ENCODE measurements at regions not wholly inside any gene's neighbourhood (a gene's known extent, or its start where the extent isn't known, plus 50 kb on each side); places are given as distances from the start of the nearest gene placed in this dataset.

DNA sequence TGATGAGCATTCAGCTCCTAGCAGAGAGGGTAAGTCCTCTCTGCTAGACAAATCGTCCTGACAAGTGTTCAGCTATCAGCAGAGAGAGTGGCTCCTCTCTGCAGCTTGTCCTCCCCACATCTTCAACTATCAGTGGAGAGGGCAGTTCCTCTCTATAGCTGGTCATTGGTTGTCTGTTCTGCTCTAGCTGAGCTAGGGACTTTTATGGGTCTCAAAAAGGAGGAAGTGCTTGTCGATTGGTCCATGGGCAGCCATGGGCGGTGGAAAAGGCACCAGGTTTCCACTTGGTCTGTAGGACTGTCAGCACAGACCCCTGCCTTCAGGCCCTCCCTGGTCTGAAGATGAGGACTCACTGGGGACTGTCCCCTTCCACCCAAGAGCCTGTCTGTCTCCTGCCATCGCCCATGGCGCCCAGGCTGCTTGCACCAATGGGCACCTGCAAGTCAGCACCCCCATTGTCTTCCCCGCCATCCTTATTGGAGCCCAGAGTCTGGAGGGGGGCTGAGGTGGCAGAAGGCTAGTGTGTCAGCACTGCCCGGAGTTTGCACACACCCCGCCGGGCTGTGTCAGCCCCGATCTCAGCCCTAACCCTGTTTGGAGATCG is 264.7 kb downstream of the ZBBX start:
- peak overlapping the region; percentile 52 for H3K23ac ChIP-seq (ENCODE audit: low read depth, low read length, poor library complexity)
- no peak overlapping the region for H3K27ac ChIP-seq (replicated peaks; ENCODE audit: low read length)
- H3K4me3 ChIP-seq (ENCODE audit: low read length in 2 of 2), result no peak overlapping the region
- no CpG with 5 or more reads among the region's 11 CpGs for WGBS, 2 donors (ENCODE audit: extremely low coverage in 2 of 2, insufficient read length in 2 of 2, insufficient replicate concordance in 1 of 2)
- H2BK5ac ChIP-seq (ENCODE audit: low read length), result no peak overlapping the region
- H4K8ac ChIP-seq (ENCODE audit: low read depth, low read length), result no peak overlapping the region
- peak overlapping the region; percentile 65 for H2BK15ac ChIP-seq (ENCODE audit: low read length)
- no peaks in the 10 kb centered on the region for H3K36me3 ChIP-seq (replicated peaks in 1 of 2; ENCODE audit: control insufficient read depth in 2 of 2, insufficient read depth in 2 of 2, low read length in 2 of 2)
- no peak overlapping the region for H3K4ac ChIP-seq (ENCODE audit: low read length)
- no peak overlapping the region for H3K14ac ChIP-seq (ENCODE audit: low read length)
- peak overlapping the region; percentile 1 for H2AFZ ChIP-seq (ENCODE audit: low read length)
- no peak overlapping the region for H3K4me2 ChIP-seq (ENCODE audit: insufficient read depth, low read length, poor library complexity, severe bottlenecking)
- H2BK120ac ChIP-seq (ENCODE audit: low read depth, low read length), result no peak overlapping the region
- no peak overlapping the region for H4K91ac ChIP-seq (ENCODE audit: low read depth, low read length, poor library complexity)
- no peak for DNase-seq (ENCODE audit: low spot score)
- H2AK5ac ChIP-seq (ENCODE audit: low read depth, low read length), result no peak overlapping the region
- no peaks in the 10 kb centered on the region for H3K79me1 ChIP-seq (ENCODE audit: low read depth, low read length)
- H3K9ac ChIP-seq (ENCODE audit: low read depth, low read length, poor library complexity), result no peak overlapping the region
- H3K9me3 ChIP-seq (replicated peaks in 1 of 2; ENCODE audit: control insufficient read depth in 2 of 2, insufficient read depth in 1 of 2, low read depth in 1 of 2, low read length in 2 of 2), result no peaks in the 10 kb centered on the region
- no peak overlapping the region for H2BK12ac ChIP-seq (ENCODE audit: low read length)
- H3K27me3 ChIP-seq (ENCODE audit: control insufficient read depth in 3 of 3, insufficient read depth in 3 of 3, low read depth in 1 of 3, low read length in 3 of 3), result no peaks in the 10 kb centered on the region
- H3K18ac ChIP-seq (ENCODE audit: low read length), result peak overlapping the region; percentile 31
- H3K4me1 ChIP-seq (ENCODE audit: control insufficient read depth in 2 of 2, insufficient read depth in 1 of 2, low read depth in 1 of 2, low read length in 2 of 2), result peaks cover 4 to 7% of the 10 kb centered on the region in 2 donors

DNA sequence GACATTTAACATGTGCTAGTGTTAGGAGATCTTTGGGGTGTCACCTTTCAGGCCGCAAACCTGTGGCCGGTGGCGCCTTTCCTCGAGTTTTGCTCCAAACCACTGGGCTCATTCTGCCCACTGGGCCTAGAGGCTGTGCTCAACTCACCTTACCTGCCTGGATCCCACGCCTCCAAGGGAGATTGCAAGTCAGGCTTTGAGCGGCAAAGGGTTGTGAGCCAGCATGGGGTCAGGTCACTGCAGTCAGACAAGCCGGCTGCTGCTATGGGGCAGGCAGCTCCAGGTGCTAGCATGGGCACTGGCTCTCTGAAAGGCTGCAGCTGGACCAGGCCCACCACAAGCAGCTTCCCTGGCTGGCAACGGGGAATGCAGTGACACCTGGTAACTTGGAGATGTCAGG is 265.5 kb downstream of the ZBBX start:
- peak overlapping the region; percentile 1 for H2BK15ac ChIP-seq (ENCODE audit: low read length)
- no peaks in the 10 kb centered on the region for H3K9me3 ChIP-seq (replicated peaks in 1 of 2; ENCODE audit: control insufficient read depth in 2 of 2, insufficient read depth in 1 of 2, low read depth in 1 of 2, low read length in 2 of 2)
- H2BK120ac ChIP-seq (ENCODE audit: low read depth, low read length), result no peak overlapping the region
- H2BK5ac ChIP-seq (ENCODE audit: low read length), result no peak overlapping the region
- H3K9ac ChIP-seq (ENCODE audit: low read depth, low read length, poor library complexity), result no peak overlapping the region
- H3K36me3 ChIP-seq (replicated peaks in 1 of 2; ENCODE audit: control insufficient read depth in 2 of 2, insufficient read depth in 2 of 2, low read length in 2 of 2), result no peaks in the 10 kb centered on the region
- DNase-seq (ENCODE audit: low spot score), result no peak
- WGBS, 2 donors (ENCODE audit: extremely low coverage in 2 of 2, insufficient read length in 2 of 2, insufficient replicate concordance in 1 of 2), result no CpG with 5 or more reads among the region's 8 CpGs
- no peaks in the 10 kb centered on the region for H3K27me3 ChIP-seq (ENCODE audit: control insufficient read depth in 3 of 3, insufficient read depth in 3 of 3, low read depth in 1 of 3, low read length in 3 of 3)
- no peak overlapping the region for H4K91ac ChIP-seq (ENCODE audit: low read depth, low read length, poor library complexity)
- no peak overlapping the region for H2AFZ ChIP-seq (ENCODE audit: low read length)
- H2AK5ac ChIP-seq (ENCODE audit: low read depth, low read length), result no peak overlapping the region
- H4K8ac ChIP-seq (ENCODE audit: low read depth, low read length), result no peak overlapping the region
- H3K4me1 ChIP-seq (ENCODE audit: control insufficient read depth in 2 of 2, insufficient read depth in 1 of 2, low read depth in 1 of 2, low read length in 2 of 2), result peaks cover 7 to 13% of the 10 kb centered on the region in 2 donors
- peak overlapping the region; percentile 4 for H3K18ac ChIP-seq (ENCODE audit: low read length)
- no peak overlapping the region for H3K27ac ChIP-seq (replicated peaks; ENCODE audit: low read length)
- no peak overlapping the region for H3K4me2 ChIP-seq (ENCODE audit: insufficient read depth, low read length, poor library complexity, severe bottlenecking)
- no peak overlapping the region for H3K4me3 ChIP-seq (ENCODE audit: low read length in 2 of 2)
- no peak overlapping the region for H3K23ac ChIP-seq (ENCODE audit: low read depth, low read length, poor library complexity)
- H2BK12ac ChIP-seq (ENCODE audit: low read length), result no peak overlapping the region
- no peak overlapping the region for H3K14ac ChIP-seq (ENCODE audit: low read length)
- no peaks in the 10 kb centered on the region for H3K79me1 ChIP-seq (ENCODE audit: low read depth, low read length)
- H3K4ac ChIP-seq (ENCODE audit: low read length), result no peak overlapping the region

DNA sequence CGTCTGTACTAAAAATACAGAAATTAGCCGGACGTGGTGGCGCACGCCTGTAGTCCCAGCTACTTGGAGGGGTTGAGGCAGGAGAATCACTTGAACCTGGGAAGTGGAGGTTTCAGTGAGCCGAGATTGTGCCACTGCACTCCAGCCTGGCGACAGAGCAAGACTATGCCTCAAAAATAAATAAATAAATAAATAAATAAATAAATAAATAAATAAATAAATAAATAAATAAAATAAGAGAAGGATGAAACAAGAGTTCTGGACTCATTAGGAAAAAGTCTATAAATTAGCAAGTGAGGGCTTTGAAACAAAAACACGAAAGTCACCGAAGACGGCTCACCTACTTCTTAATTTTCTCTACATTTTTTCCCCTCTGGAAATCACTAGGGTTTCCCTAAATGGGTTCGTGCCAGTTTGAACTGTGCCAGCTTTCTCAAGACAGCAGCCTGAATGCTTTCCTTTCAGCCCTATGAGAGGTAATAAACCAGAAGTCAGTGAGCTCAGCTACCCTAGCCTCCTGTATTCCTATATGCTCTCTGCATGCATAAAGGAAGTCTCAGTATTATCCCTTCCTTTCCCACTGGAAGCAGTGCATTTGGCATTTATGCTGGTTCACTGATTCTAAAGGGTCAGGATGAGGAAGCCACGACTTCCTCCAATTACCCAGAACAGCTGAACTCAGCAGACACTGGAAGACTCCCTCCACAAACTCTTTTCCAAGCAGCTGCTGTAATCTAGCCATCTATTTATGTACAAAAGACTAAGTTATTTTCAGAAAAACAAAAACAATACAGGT is 266.9 kb downstream of the ZBBX start:
- Histone ChIP-seq H3K4me3 (ENCODE audit: low read length in 2 of 2) (no peak overlapping the region), H2BK120ac (ENCODE audit: low read depth, low read length) (no peak overlapping the region), H2BK12ac (ENCODE audit: low read length) (no peak overlapping the region), H4K8ac (ENCODE audit: low read depth, low read length) (no peak overlapping the region), H3K18ac (ENCODE audit: low read length) (no peak overlapping the region), H3K27me3 (ENCODE audit: control insufficient read depth in 3 of 3, insufficient read depth in 3 of 3, low read depth in 1 of 3, low read length in 3 of 3) (no peaks in the 10 kb centered on the region), H3K4me2 (ENCODE audit: insufficient read depth, low read length, poor library complexity, severe bottlenecking) (no peak overlapping the region), H3K79me1 (ENCODE audit: low read depth, low read length) (no peaks in the 10 kb centered on the region), H2BK15ac (ENCODE audit: low read length) (no peak overlapping the region), H2BK5ac (ENCODE audit: low read length) (no peak overlapping the region), H3K4me1 (ENCODE audit: control insufficient read depth in 2 of 2, insufficient read depth in 1 of 2, low read depth in 1 of 2, low read length in 2 of 2) (peaks cover 7 to 13% of the 10 kb centered on the region in 2 donors), H2AFZ (ENCODE audit: low read length) (peak overlapping the region; percentile 54), H3K36me3 (replicated peaks in 1 of 2; ENCODE audit: control insufficient read depth in 2 of 2, insufficient read depth in 2 of 2, low read length in 2 of 2) (no peaks in the 10 kb centered on the region), H3K27ac (replicated peaks; ENCODE audit: low read length) (no peak overlapping the region), H3K23ac (ENCODE audit: low read depth, low read length, poor library complexity) (no peak overlapping the region), H3K4ac (ENCODE audit: low read length) (no peak overlapping the region), H3K9me3 (replicated peaks in 1 of 2; ENCODE audit: control insufficient read depth in 2 of 2, insufficient read depth in 1 of 2, low read depth in 1 of 2, low read length in 2 of 2) (no peaks in the 10 kb centered on the region), H3K14ac (ENCODE audit: low read length) (no peak overlapping the region), H3K9ac (ENCODE audit: low read depth, low read length, poor library complexity) (no peak overlapping the region), H2AK5ac (ENCODE audit: low read depth, low read length) (no peak overlapping the region), H4K91ac (ENCODE audit: low read depth, low read length, poor library complexity) (no peak overlapping the region)
- WGBS, 2 donors (ENCODE audit: extremely low coverage in 2 of 2, insufficient read length in 2 of 2, insufficient replicate concordance in 1 of 2), result no CpG with 5 or more reads among the region's 12 CpGs
- peak; percentile 20 for DNase-seq (ENCODE audit: low spot score)

DNA sequence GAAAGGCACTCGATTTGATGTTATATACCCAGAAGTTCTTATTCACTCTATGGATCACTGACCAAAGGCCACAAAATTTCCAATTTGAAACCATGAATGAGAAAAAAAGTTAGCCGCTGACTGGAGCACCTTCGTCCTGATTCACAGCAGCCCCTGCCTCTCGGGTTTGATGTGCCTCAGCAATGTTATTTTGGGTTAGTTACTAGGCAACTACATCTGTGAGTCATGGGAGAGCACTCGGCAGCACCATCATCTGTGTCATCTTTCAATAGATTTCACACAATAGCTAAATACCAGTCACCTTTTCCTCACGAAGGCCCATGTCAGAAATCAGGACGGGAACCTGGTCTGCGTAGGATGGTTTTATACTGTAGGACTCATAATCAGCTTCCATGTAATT is 269.2 kb downstream of the ZBBX start:
- Histone ChIP-seq H3K9ac (ENCODE audit: low read depth, low read length, poor library complexity) (no peak overlapping the region), H2AK5ac (ENCODE audit: low read depth, low read length) (no peak overlapping the region), H3K14ac (ENCODE audit: low read length) (no peak overlapping the region), H3K4ac (ENCODE audit: low read length) (no peak overlapping the region), H3K27me3 (ENCODE audit: control insufficient read depth in 3 of 3, insufficient read depth in 3 of 3, low read depth in 1 of 3, low read length in 3 of 3) (no peaks in the 10 kb centered on the region), H3K36me3 (replicated peaks in 1 of 2; ENCODE audit: control insufficient read depth in 2 of 2, insufficient read depth in 2 of 2, low read length in 2 of 2) (no peaks in the 10 kb centered on the region), H2BK12ac (ENCODE audit: low read length) (no peak overlapping the region), H2BK15ac (ENCODE audit: low read length) (no peak overlapping the region), H3K23ac (ENCODE audit: low read depth, low read length, poor library complexity) (no peak overlapping the region), H2BK5ac (ENCODE audit: low read length) (no peak overlapping the region), H3K79me1 (ENCODE audit: low read depth, low read length) (no peaks in the 10 kb centered on the region), H4K91ac (ENCODE audit: low read depth, low read length, poor library complexity) (no peak overlapping the region), H3K4me1 (ENCODE audit: control insufficient read depth in 2 of 2, insufficient read depth in 1 of 2, low read depth in 1 of 2, low read length in 2 of 2) (peaks cover 7 to 13% of the 10 kb centered on the region in 2 donors), H2AFZ (ENCODE audit: low read length) (peak overlapping the region; percentile 27), H3K18ac (ENCODE audit: low read length) (no peak overlapping the region), H3K4me2 (ENCODE audit: insufficient read depth, low read length, poor library complexity, severe bottlenecking) (no peak overlapping the region), H4K8ac (ENCODE audit: low read depth, low read length) (no peak overlapping the region), H2BK120ac (ENCODE audit: low read depth, low read length) (no peak overlapping the region), H3K27ac (replicated peaks; ENCODE audit: low read length) (no peak overlapping the region), H3K9me3 (replicated peaks in 1 of 2; ENCODE audit: control insufficient read depth in 2 of 2, insufficient read depth in 1 of 2, low read depth in 1 of 2, low read length in 2 of 2) (no peaks in the 10 kb centered on the region), H3K4me3 (ENCODE audit: low read length in 2 of 2) (no peak overlapping the region)
- WGBS, 2 donors (ENCODE audit: extremely low coverage in 2 of 2, insufficient read length in 2 of 2, insufficient replicate concordance in 1 of 2), result no CpG with 5 or more reads among the region's 8 CpGs
- DNase-seq (ENCODE audit: low spot score), result peak; percentile 18
